ENCODE measurements at regions not wholly inside any gene's neighbourhood (a gene's known extent, or its start where the extent isn't known, plus 50 kb on each side); places are given as distances from the start of the nearest gene placed in this dataset.

- DNase-seq (ENCODE audit: low read depth in 2 of 2): no peak
- H3K4me3 ChIP-seq (replicated peaks in 1 of 2; ENCODE audit: low read depth in 2 of 2, low read length in 2 of 2): no peak overlapping the region
- TF ChIP-seq CTCF (IDR thresholded peaks at IDR 0.05; ENCODE audit: low read depth, low read length): no peak
Measured at GRCh38 chr5:152901754-152902153, 496.7 kb upstream of the NMUR2 start.

- no peak for DNase-seq (ENCODE audit: low read depth in 2 of 2)
- no peak for TF ChIP-seq CTCF (IDR thresholded peaks at IDR 0.05; ENCODE audit: low read depth, low read length)
- H3K4me3 ChIP-seq (replicated peaks in 1 of 2; ENCODE audit: low read depth in 2 of 2, low read length in 2 of 2): no peak overlapping the region
Measured at GRCh38 chr5:152905286-152905685, 500.2 kb upstream of the NMUR2 start.

GRCh38 chr5:152907488-152908245 is 502.6 kb upstream of the NMUR2 start:
- TF ChIP-seq CTCF (IDR thresholded peaks at IDR 0.05; ENCODE audit: low read depth, low read length): no peak
- no peak overlapping the region for H3K4me3 ChIP-seq (replicated peaks in 1 of 2; ENCODE audit: low read depth in 2 of 2, low read length in 2 of 2)
- no peak for DNase-seq (ENCODE audit: low read depth in 2 of 2)

GRCh38 chr5:152912924-152913323 is 507.8 kb upstream of the NMUR2 start:
- no peak overlapping the region for H3K4me3 ChIP-seq (replicated peaks in 1 of 2; ENCODE audit: low read depth in 2 of 2, low read length in 2 of 2)
- no peak for DNase-seq (ENCODE audit: low read depth in 2 of 2)
- TF ChIP-seq CTCF (IDR thresholded peaks at IDR 0.05; ENCODE audit: low read depth, low read length): no peak

- DNase-seq (ENCODE audit: low read depth in 2 of 2): no peak
- H3K4me3 ChIP-seq (replicated peaks in 1 of 2; ENCODE audit: low read depth in 2 of 2, low read length in 2 of 2): no peak overlapping the region
- no peak for TF ChIP-seq CTCF (IDR thresholded peaks at IDR 0.05; ENCODE audit: low read depth, low read length)
Measured at GRCh38 chr5:152932621-152933020, 527.5 kb upstream of the NMUR2 start.

GRCh38 chr5:152933056-152933455 is 528.0 kb upstream of the NMUR2 start:
- DNase-seq (ENCODE audit: low read depth in 2 of 2): no peak
- no peak overlapping the region for H3K4me3 ChIP-seq (replicated peaks in 1 of 2; ENCODE audit: low read depth in 2 of 2, low read length in 2 of 2)
- TF ChIP-seq CTCF (IDR thresholded peaks at IDR 0.05; ENCODE audit: low read depth, low read length): no peak

- H3K4me3 ChIP-seq (replicated peaks in 1 of 2; ENCODE audit: low read depth in 2 of 2, low read length in 2 of 2): no peak overlapping the region
- no peak for DNase-seq (ENCODE audit: low read depth in 2 of 2)
- no peak for TF ChIP-seq CTCF (IDR thresholded peaks at IDR 0.05; ENCODE audit: low read depth, low read length)
Measured at GRCh38 chr5:152938630-152939029, 533.6 kb upstream of the NMUR2 start.
